SJCRH30 (cell line): ENCODE measurements at regions not wholly inside any gene's neighbourhood (a gene's known extent, or its start where the extent isn't known, plus 50 kb on each side); places are given as distances from the start of the nearest gene placed in this dataset.
"Not testable (repeated sequence)": the region's sequence is repeated elsewhere in the genome, so short reads cannot be mapped to it uniquely, and the experiment has no call there.

Experiments
- DNase-seq, 2 experiments: peaks; one replicate each; pipeline ENCODE4 v3.0.0-alpha.2; 2015 to 2020
- H3K27ac ChIP-seq: fragments of 250-450 bp; sonication (Bioruptor Pico); 2 replicates; pipeline ENCODE4 v1.5.1; 2020; ENCODE audit warnings: mild to moderate bottlenecking, moderate library complexity
- H3K27me3 ChIP-seq: fragments of 250-450 bp; sonication (Bioruptor Pico); 2 replicates; pipeline ENCODE4 v1.5.1; 2020; ENCODE audit warnings: mild to moderate bottlenecking, moderate library complexity
- H3K36me3 ChIP-seq: fragments of 250-450 bp; sonication (Bioruptor Pico); 2 replicates; pipeline ENCODE4 v1.5.1; 2020; ENCODE audit warnings: mild to moderate bottlenecking, moderate library complexity
- H3K4me1 ChIP-seq: fragments of 250-450 bp; sonication (Bioruptor Pico); 2 replicates; pipeline ENCODE4 v1.5.1; 2020; ENCODE audit warnings: mild to moderate bottlenecking, moderate library complexity
- H3K4me3 ChIP-seq: fragments of 250-450 bp; sonication (Bioruptor Pico); 2 replicates; pipeline ENCODE4 v1.5.1; 2020; ENCODE audit warnings: mild to moderate bottlenecking, moderate library complexity
- H3K9me3 ChIP-seq: fragments of 250-450 bp; sonication (Bioruptor Pico); replicated peaks from 2 replicates; pipeline ENCODE4 v1.5.1; 2020; ENCODE audit warnings: mild to moderate bottlenecking, moderate library complexity

GRCh38 chr13:101003566-101003965 lies 329.0 kb upstream of the TMTC4 start:
- Histone ChIP-seq H3K27me3 (no peaks in the 10 kb centered on the region), H3K36me3 (no peaks in the 10 kb centered on the region), H3K9me3 (no peaks in the 10 kb centered on the region), H3K4me3 (no peak overlapping the region), H3K27ac (no peak overlapping the region), H3K4me1 (no peaks in the 10 kb centered on the region)
- no peak for DNase-seq

GRCh38 chr13:100989392-100989791 lies 314.8 kb upstream of the TMTC4 start:
- Histone ChIP-seq H3K9me3 (no peaks in the 10 kb centered on the region), H3K27me3 (no peaks in the 10 kb centered on the region), H3K4me3 (no peak overlapping the region), H3K36me3 (no peaks in the 10 kb centered on the region), H3K27ac (no peak overlapping the region), H3K4me1 (no peaks in the 10 kb centered on the region)
- DNase-seq = no peak

- Histone ChIP-seq H3K4me3 (no peak overlapping the region), H3K27me3 (no peaks in the 10 kb centered on the region)
Observed at GRCh38 chr13:100988921-100989320, 314.3 kb upstream of the TMTC4 start.

GRCh38 chr13:100987948-100988347 lies 313.4 kb upstream of the TMTC4 start:
- H3K27me3 ChIP-seq = no peaks in the 10 kb centered on the region
- H3K4me3 ChIP-seq = no peak overlapping the region
- no peaks in the 10 kb centered on the region for H3K36me3 ChIP-seq
- no peak overlapping the region for H3K27ac ChIP-seq
- no peaks in the 10 kb centered on the region for H3K4me1 ChIP-seq
- H3K9me3 ChIP-seq = no peaks in the 10 kb centered on the region
- no peak for DNase-seq

More at GRCh38 chr13:100988921-100989320, 314.3 kb upstream of the TMTC4 start:
- no peak overlapping the region for H3K27ac ChIP-seq
- H3K4me1 ChIP-seq = no peaks in the 10 kb centered on the region
- no peaks in the 10 kb centered on the region for H3K36me3 ChIP-seq
- no peak for DNase-seq
- H3K9me3 ChIP-seq = no peaks in the 10 kb centered on the region

GRCh38 chr13:100986571-100986970 lies 312.0 kb upstream of the TMTC4 start:
- Histone ChIP-seq H3K27ac (no peak overlapping the region), H3K27me3 (no peaks in the 10 kb centered on the region), H3K9me3 (no peaks in the 10 kb centered on the region), H3K4me3 (no peak overlapping the region), H3K4me1 (no peaks in the 10 kb centered on the region), H3K36me3 (no peaks in the 10 kb centered on the region)
- no peak for DNase-seq

- H3K36me3 ChIP-seq = no peaks in the 10 kb centered on the region
- no peak overlapping the region for H3K4me3 ChIP-seq
- H3K4me1 ChIP-seq = no peaks in the 10 kb centered on the region
- no peaks in the 10 kb centered on the region for H3K27me3 ChIP-seq
- no peak for DNase-seq
- H3K27ac ChIP-seq = no peak overlapping the region
- H3K9me3 ChIP-seq = no peaks in the 10 kb centered on the region
Observed at GRCh38 chr13:100984085-100984705, 309.6 kb upstream of the TMTC4 start.

- no peaks in the 10 kb centered on the region for H3K27me3 ChIP-seq
Observed at GRCh38 chr13:100983111-100983510, 308.5 kb upstream of the TMTC4 start.

GRCh38 chr13:100980171-100980570 lies 305.6 kb upstream of the TMTC4 start:
- Histone ChIP-seq H3K36me3 (no peaks in the 10 kb centered on the region), H3K4me1 (no peaks in the 10 kb centered on the region), H3K27ac (no peak overlapping the region), H3K27me3 (no peaks in the 10 kb centered on the region), H3K4me3 (no peak overlapping the region), H3K9me3 (no peaks in the 10 kb centered on the region)
- no peak for DNase-seq

More at GRCh38 chr13:100983111-100983510, 308.5 kb upstream of the TMTC4 start:
- no peak for DNase-seq
- no peak overlapping the region for H3K27ac ChIP-seq
- no peak overlapping the region for H3K4me3 ChIP-seq
- H3K9me3 ChIP-seq = no peaks in the 10 kb centered on the region
- no peaks in the 10 kb centered on the region for H3K4me1 ChIP-seq
- H3K36me3 ChIP-seq = no peaks in the 10 kb centered on the region

- H3K36me3 ChIP-seq = no peaks in the 10 kb centered on the region
- DNase-seq = no peak
- no peaks in the 10 kb centered on the region for H3K4me1 ChIP-seq
- H3K4me3 ChIP-seq = no peak overlapping the region
- H3K27ac ChIP-seq = no peak overlapping the region
- H3K9me3 ChIP-seq = no peaks in the 10 kb centered on the region
- H3K27me3 ChIP-seq = no peaks in the 10 kb centered on the region
Observed at GRCh38 chr13:100977841-100978240, 303.2 kb upstream of the TMTC4 start.

- DNase-seq = no peak
- no peaks in the 10 kb centered on the region for H3K36me3 ChIP-seq
- no peaks in the 10 kb centered on the region for H3K27me3 ChIP-seq
- H3K4me1 ChIP-seq = no peaks in the 10 kb centered on the region
- no peak overlapping the region for H3K4me3 ChIP-seq
- no peak overlapping the region for H3K27ac ChIP-seq
- H3K9me3 ChIP-seq = no peaks in the 10 kb centered on the region
Observed at GRCh38 chr13:100976993-100977392, 302.4 kb upstream of the TMTC4 start.

GRCh38 chr13:100975666-100976065 lies 301.1 kb upstream of the TMTC4 start:
- H3K9me3 ChIP-seq, H3K4me1 ChIP-seq, H3K36me3 ChIP-seq, H3K27me3 ChIP-seq, H3K4me3 ChIP-seq, H3K27ac ChIP-seq, DNase-seq: not testable (repeated sequence)

- no peak for DNase-seq
- no peak overlapping the region for H3K4me3 ChIP-seq
- no peaks in the 10 kb centered on the region for H3K36me3 ChIP-seq
- no peak overlapping the region for H3K27ac ChIP-seq
- H3K9me3 ChIP-seq = no peaks in the 10 kb centered on the region
- no peaks in the 10 kb centered on the region for H3K4me1 ChIP-seq
- no peaks in the 10 kb centered on the region for H3K27me3 ChIP-seq
Observed at GRCh38 chr13:100962585-100962984, 288.0 kb upstream of the TMTC4 start.

- no peaks in the 10 kb centered on the region for H3K9me3 ChIP-seq
- no peak overlapping the region for H3K4me3 ChIP-seq
- no peaks in the 10 kb centered on the region for H3K4me1 ChIP-seq
- no peaks in the 10 kb centered on the region for H3K27me3 ChIP-seq
- no peak overlapping the region for H3K27ac ChIP-seq
- DNase-seq = no peak
- H3K36me3 ChIP-seq = no peaks in the 10 kb centered on the region
Observed at GRCh38 chr13:100961186-100961585, 286.6 kb upstream of the TMTC4 start.

GRCh38 chr13:100958831-100959230 lies 284.2 kb upstream of the TMTC4 start:
- H3K36me3 ChIP-seq = no peaks in the 10 kb centered on the region
- no peaks in the 10 kb centered on the region for H3K27me3 ChIP-seq
- no peak overlapping the region for H3K4me3 ChIP-seq
- no peaks in the 10 kb centered on the region for H3K9me3 ChIP-seq
- DNase-seq = no peak
- no peak overlapping the region for H3K27ac ChIP-seq
- no peaks in the 10 kb centered on the region for H3K4me1 ChIP-seq

- Histone ChIP-seq H3K36me3 (no peaks in the 10 kb centered on the region), H3K4me1 (no peaks in the 10 kb centered on the region), H3K27ac (no peak overlapping the region), H3K9me3 (no peaks in the 10 kb centered on the region), H3K27me3 (no peaks in the 10 kb centered on the region), H3K4me3 (no peak overlapping the region)
- DNase-seq = no peak
Observed at GRCh38 chr13:100957741-100958140, 283.1 kb upstream of the TMTC4 start.
